ENCODE measurements at regions not wholly inside any gene's neighbourhood (a gene's known extent, or its start where the extent isn't known, plus 50 kb on each side); places are given as distances from the start of the nearest gene placed in this dataset.
"Not testable (repeated sequence)": the region's sequence is repeated elsewhere in the genome, so short reads cannot be mapped to it uniquely, and the experiment has no call there.

GRCh38 chr3:152692326-152692725 lies 142.6 kb upstream of the P2RY1 start:
- TF ChIP-seq CTCF (IDR thresholded peaks at IDR 0.05 in 2 of 3, conservative IDR thresholded peaks at IDR 0.05 in 1 of 3; ENCODE audit: control insufficient read depth in 2 of 3, extremely low read depth in 1 of 3, insufficient read depth in 1 of 3, low read depth in 3 of 3, low read length in 3 of 3); POLR2A (IDR thresholded peaks at IDR 0.05; ENCODE audit: low read depth, low read length); HDAC2 (IDR thresholded peaks at IDR 0.05); BCLAF1 (IDR thresholded peaks at IDR 0.05); KAT2A (conservative IDR thresholded peaks at IDR 0.05; ENCODE audit: control insufficient read depth, low read depth, low read length); EZH2 (IDR thresholded peaks at IDR 0.05; ENCODE audit: borderline replicate concordance, control insufficient read depth, low read depth, low read length); ZNF274 (IDR thresholded peaks at IDR 0.05; ENCODE audit: insufficient read depth, insufficient read length): not testable (repeated sequence)
- TF ChIP-seq, protein P1, sequence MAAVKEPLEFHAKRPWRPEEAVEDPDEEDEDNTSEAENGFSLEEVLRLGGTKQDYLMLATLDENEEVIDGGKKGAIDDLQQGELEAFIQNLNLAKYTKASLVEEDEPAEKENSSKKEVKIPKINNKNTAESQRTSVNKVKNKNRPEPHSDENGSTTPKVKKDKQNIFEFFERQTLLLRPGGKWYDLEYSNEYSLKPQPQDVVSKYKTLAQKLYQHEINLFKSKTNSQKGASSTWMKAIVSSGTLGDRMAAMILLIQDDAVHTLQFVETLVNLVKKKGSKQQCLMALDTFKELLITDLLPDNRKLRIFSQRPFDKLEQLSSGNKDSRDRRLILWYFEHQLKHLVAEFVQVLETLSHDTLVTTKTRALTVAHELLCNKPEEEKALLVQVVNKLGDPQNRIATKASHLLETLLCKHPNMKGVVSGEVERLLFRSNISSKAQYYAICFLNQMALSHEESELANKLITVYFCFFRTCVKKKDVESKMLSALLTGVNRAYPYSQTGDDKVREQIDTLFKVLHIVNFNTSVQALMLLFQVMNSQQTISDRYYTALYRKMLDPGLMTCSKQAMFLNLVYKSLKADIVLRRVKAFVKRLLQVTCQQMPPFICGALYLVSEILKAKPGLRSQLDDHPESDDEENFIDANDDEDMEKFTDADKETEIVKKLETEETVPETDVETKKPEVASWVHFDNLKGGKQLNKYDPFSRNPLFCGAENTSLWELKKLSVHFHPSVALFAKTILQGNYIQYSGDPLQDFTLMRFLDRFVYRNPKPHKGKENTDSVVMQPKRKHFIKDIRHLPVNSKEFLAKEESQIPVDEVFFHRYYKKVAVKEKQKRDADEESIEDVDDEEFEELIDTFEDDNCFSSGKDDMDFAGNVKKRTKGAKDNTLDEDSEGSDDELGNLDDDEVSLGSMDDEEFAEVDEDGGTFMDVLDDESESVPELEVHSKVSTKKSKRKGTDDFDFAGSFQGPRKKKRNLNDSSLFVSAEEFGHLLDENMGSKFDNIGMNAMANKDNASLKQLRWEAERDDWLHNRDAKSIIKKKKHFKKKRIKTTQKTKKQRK (IDR thresholded peaks at IDR 0.05; ENCODE audit: low read depth, low read length): not testable (repeated sequence)
- TF ChIP-seq, protein P2, sequence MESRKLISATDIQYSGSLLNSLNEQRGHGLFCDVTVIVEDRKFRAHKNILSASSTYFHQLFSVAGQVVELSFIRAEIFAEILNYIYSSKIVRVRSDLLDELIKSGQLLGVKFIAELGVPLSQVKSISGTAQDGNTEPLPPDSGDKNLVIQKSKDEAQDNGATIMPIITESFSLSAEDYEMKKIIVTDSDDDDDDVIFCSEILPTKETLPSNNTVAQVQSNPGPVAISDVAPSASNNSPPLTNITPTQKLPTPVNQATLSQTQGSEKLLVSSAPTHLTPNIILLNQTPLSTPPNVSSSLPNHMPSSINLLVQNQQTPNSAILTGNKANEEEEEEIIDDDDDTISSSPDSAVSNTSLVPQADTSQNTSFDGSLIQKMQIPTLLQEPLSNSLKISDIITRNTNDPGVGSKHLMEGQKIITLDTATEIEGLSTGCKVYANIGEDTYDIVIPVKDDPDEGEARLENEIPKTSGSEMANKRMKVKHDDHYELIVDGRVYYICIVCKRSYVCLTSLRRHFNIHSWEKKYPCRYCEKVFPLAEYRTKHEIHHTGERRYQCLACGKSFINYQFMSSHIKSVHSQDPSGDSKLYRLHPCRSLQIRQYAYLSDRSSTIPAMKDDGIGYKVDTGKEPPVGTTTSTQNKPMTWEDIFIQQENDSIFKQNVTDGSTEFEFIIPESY (IDR thresholded peaks at IDR 0.05): not testable (repeated sequence)
